Umbilical cord (tissue), 1 donor: ENCODE measurements at regions not wholly inside any gene's neighbourhood (a gene's known extent, or its start where the extent isn't known, plus 50 kb on each side); places are given as distances from the start of the nearest gene placed in this dataset.
"Not testable (repeated sequence)": the region's sequence is repeated elsewhere in the genome, so short reads cannot be mapped to it uniquely, and the experiment has no call there.

Source experiments
- DNase-seq: peaks from one replicate; pipeline ENCODE4 v3.0.0-alpha.2; 2015; ENCODE audit warnings: low spot score

- DNase-seq: no peak
These were observed 52.7 kb downstream of the COL6A6 start for GRCh38 chr3:130569461-130570365.

- no peak for DNase-seq
These were observed 55.8 kb downstream of the COL6A6 start for GRCh38 chr3:130572769-130573168.

DNA sequence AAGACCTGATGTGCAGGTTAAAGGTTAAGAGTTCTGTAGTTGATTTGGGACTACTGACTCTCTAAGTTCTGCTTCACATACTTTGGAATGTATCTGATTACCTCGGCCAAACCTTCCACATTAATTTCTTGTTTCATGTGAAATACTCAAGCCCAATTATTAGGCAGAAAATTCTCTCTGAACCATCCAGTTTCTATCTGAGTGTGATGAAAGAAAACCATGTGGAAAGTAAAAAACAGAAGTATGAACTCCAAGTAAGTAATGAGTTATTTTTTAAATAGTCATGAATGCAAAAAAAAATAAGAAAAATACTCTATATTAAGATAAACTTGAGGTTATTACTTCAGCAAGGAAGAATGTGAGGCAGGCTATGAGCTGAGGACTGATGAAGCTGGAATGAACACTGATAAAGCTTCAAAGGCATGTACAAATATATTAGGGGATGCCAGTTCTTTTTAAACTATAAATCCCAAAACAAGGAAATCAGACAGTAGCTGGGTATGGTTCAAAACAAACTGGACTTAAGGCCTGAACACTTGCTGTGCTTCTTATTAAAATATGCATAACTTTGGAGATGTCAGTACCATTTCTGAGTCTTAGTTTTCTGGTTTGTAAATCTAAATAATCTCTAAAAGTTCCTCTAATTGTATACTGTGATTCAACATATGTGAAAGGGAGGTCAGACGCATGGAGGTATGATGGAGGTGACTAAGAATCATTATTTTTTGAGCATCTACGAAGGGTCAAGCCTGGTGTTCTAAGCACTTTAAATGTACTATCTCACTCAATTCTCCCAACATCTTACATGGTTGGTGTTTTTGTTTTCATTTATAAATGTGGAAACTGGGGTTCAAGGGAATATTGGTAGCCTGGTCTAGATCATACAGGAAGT lies 59.6 kb downstream of the COL6A6 start:
- DNase-seq: peak; percentile 86

DNA sequence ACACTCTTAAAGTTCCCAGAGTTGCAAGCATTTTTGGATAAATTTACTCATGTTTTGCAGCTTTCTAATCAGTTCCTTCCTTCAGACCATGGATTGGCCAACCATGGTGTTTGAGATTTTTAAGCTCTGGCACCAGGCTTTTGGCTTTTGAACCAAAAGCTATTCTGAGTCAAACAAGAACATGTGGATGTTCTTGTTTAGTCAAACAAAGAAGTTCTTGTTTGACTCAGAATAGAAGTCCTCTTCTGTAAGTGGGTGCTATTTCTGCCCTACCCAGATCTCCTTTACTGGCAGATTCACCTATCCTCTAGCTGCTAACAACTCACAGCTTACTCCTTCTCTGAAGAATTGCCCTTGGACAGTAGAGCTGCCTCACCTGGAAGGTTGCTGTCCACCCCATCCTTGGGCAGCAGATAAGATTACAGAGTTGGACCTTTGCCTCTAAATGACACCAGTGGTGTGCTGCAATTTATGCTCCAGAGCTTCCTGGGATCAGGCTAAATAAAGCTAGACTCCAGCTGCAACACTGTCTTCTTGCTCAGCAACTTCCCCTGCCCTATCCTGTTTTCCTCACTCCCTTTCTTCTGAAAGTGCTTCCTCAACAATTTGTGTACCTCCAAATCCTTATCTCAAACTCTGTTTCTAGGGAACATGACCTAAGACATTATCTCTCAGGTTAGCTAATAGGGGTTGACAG lies 65.6 kb downstream of the COL6A6 start:
- no peak for DNase-seq

DNA sequence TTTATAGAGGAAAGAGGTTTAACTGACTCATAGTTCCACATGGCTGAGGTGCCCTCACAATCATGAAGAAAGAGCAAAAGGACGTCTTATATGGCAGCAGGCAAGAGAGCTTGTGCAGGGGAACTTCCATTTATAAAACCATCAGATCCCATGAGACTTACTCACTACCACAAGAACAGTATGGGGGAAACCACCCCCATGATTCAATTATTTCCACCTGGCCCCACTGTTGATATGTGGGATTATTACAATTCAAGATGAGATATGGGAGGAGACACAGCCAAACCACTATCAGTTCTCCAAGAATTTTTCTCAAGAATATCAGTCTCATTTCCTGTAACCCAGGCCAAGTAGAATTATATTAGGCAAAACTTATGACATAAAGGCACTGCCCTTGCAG lies 77.8 kb downstream of the COL6A6 start:
- DNase-seq: not testable (repeated sequence)

DNA sequence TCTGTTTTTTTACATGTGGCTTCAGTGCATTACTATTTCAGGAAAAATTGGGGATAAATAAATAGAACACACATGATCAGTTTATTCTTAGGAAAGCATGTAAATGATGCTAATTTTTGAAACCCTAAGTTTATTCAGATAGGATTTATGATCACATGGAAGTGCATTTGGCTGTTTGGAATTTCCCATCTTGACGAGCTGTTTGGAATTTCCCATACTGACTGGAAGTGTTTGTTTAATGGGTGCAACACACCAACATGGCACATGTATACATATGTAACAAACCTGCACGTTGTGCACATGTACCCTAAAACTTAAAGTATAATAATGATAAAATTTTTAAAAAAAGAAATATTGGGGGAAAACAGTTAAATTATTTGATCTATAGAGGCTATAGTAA lies 79.5 kb downstream of the COL6A6 start:
- DNase-seq: no peak

- DNase-seq: peak; percentile 34
These were observed 84.5 kb downstream of the COL6A6 start for GRCh38 chr3:130601442-130601971.

DNA sequence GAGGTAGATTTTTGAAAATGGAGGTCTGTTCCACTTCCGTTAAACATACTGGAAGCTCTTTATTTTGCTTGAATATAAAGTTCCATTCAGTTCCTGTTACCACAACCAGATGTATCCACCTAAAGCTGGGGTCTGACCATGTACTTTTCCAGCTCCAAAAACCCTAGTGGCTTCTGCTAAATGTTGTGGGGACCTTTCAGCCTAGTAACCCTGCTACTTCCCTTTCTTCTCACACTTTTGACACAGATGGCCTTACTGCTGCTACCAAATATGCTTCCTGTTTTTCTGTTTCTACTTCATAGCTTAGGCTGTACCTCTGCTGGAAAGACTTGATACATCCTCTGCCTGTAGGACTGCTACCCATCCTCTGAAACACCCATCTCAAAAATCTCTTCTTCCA lies 87.8 kb downstream of the COL6A6 start:
- DNase-seq: no peak

- DNase-seq: no peak
These were observed 89.4 kb downstream of the COL6A6 start for GRCh38 chr3:130606336-130606735.

- DNase-seq: no peak
These were observed 90.7 kb downstream of the COL6A6 start for GRCh38 chr3:130607553-130608154.

DNA sequence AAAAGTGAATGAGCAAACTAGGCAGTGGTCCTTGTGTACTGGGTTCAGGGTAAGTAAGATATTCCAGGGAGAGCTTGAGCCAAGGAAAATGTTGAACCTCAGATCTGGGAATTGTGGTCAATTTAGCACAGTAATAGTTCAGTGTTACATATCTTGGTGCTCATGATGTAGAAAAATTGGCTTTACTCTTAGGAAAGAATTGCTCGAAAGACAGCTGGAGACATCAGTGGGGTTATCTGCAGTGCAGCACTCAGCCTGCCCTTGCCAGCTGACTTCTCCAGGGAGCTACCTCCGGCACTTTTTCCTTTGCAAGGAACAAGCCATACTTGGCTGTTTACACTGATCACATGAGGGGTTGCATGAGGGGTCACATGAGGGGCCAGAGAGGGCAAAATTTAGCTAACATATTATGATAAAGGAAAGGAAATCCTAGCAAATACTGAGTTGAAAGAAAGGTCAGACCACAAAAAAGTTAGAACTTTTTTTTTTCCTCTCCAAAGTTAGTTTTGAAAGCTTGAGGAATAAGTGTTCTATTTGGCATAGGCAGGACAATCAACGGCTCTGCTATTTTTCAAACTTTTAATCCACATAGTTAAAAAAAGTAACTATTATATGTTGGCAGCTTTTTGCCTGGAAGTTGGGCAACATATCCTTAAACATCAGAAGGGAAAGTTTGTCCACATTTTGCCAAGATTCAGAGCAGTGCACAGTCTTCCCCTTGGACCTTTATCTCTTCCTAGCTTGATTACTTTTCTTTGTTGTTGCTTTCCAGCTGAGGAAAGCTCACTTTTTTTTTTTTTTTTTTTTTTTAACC lies 92.4 kb downstream of the COL6A6 start:
- DNase-seq: peak; percentile 76

DNA sequence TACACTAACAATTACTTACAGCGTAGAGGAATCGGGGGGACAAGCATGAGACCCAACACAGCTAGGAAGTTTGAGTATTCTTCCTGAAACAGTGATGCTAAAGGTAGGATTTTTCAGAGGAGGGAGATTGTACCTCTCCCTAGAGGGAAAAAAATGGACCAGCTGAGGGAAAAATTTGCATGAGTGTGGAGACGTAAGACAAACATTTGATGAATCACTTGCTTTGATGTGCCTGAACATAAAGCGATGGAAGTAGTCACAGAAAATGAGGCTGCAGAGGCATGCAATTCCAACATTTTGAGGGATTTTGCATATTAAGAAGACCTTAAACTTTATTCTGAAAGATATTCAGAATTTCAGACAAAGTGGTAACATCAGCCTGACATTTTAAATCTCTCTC lies 102.2 kb downstream of the COL6A6 start:
- DNase-seq: no peak

- no peak for DNase-seq
These were observed 104.8 kb downstream of the COL6A6 start for GRCh38 chr3:130621824-130622223.

DNA sequence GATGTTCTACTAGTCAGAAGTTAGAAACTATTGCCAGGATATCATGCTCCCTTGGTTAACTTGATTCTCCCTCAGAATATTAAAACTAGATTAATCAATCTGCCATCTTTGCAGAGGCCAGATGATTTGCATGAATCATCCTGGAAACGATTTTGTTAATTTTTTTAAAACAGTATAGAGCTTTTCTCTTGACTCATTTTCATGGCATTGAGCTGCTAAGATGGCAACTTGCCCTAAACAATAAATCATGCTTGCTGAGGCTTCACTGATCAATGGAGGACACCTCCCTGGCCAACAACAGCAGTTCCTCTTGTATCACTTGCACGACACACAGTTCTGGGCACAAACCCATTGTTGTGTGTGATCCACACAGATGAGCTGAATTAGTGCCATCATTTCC lies 109.1 kb downstream of the COL6A6 start:
- DNase-seq: no peak

- DNase-seq: no peak
These were observed 110.3 kb downstream of the COL6A6 start for GRCh38 chr3:130627143-130627855.

GRCh38 chr3:130627882-130628281 lies 110.9 kb downstream of the COL6A6 start:
- DNase-seq: no peak
